ENCODE measurements at regions not wholly inside any gene's neighbourhood (a gene's known extent, or its start where the extent isn't known, plus 50 kb on each side); places are given as distances from the start of the nearest gene placed in this dataset.

- no peak overlapping the region for H3K4me3 Mint-ChIP-seq
- peaks cover 11% of the 10 kb centered on the region for H3K27me3 Mint-ChIP-seq
- H3K9me3 Mint-ChIP-seq: no peaks in the 10 kb centered on the region
- H3K27ac Mint-ChIP-seq: no peak overlapping the region
- intact Hi-C loops (cut with micrococcal nuclease): no loop called here
- H3K36me3 Mint-ChIP-seq (ENCODE audit: low read depth): no peaks in the 10 kb centered on the region
- H3K4me1 Mint-ChIP-seq (ENCODE audit: low read depth): no peaks in the 10 kb centered on the region
Measured at GRCh38 chr1:30299393-30299792, 424.0 kb downstream of the MATN1 start.

- no peaks in the 10 kb centered on the region for H3K36me3 Mint-ChIP-seq (ENCODE audit: low read depth)
- intact Hi-C loops (cut with micrococcal nuclease): no loop called here
- no peaks in the 10 kb centered on the region for H3K9me3 Mint-ChIP-seq
- H3K4me3 Mint-ChIP-seq: no peak overlapping the region
- peaks cover 16% of the 10 kb centered on the region for H3K27me3 Mint-ChIP-seq
- H3K4me1 Mint-ChIP-seq (ENCODE audit: low read depth): no peaks in the 10 kb centered on the region
- H3K27ac Mint-ChIP-seq: no peak overlapping the region
Measured at GRCh38 chr1:30295674-30296073, 427.7 kb downstream of the MATN1 start.

- intact Hi-C loops (cut with micrococcal nuclease): no loop called here
- Mint-ChIP-seq H3K27me3 (peaks cover 19% of the 10 kb centered on the region), H3K27ac (no peak overlapping the region), H3K4me1 (ENCODE audit: low read depth) (no peaks in the 10 kb centered on the region), H3K9me3 (no peaks in the 10 kb centered on the region), H3K36me3 (ENCODE audit: low read depth) (no peaks in the 10 kb centered on the region), H3K4me3 (no peak overlapping the region)
Measured at GRCh38 chr1:30295266-30295665, 428.1 kb downstream of the MATN1 start.

- Mint-ChIP-seq H3K9me3 (no peaks in the 10 kb centered on the region), H3K27me3 (peaks cover 21% of the 10 kb centered on the region), H3K4me3 (no peak overlapping the region), H3K27ac (no peak overlapping the region), H3K36me3 (ENCODE audit: low read depth) (no peaks in the 10 kb centered on the region), H3K4me1 (ENCODE audit: low read depth) (no peaks in the 10 kb centered on the region)
- intact Hi-C loops (cut with micrococcal nuclease): no loop called here
Measured at GRCh38 chr1:30294508-30294907, 428.9 kb downstream of the MATN1 start.

- Mint-ChIP-seq H3K27me3 (peaks cover 14% of the 10 kb centered on the region), H3K36me3 (ENCODE audit: low read depth) (no peaks in the 10 kb centered on the region), H3K27ac (no peak overlapping the region), H3K4me3 (no peak overlapping the region), H3K9me3 (no peaks in the 10 kb centered on the region), H3K4me1 (ENCODE audit: low read depth) (no peaks in the 10 kb centered on the region)
- intact Hi-C loops (cut with micrococcal nuclease): no loop called here
Measured at GRCh38 chr1:30292451-30292850, 430.9 kb downstream of the MATN1 start.

- Mint-ChIP-seq H3K27me3 (peaks cover 14% of the 10 kb centered on the region), H3K27ac (no peak overlapping the region), H3K4me3 (no peak overlapping the region), H3K4me1 (ENCODE audit: low read depth) (no peaks in the 10 kb centered on the region), H3K36me3 (ENCODE audit: low read depth) (no peaks in the 10 kb centered on the region), H3K9me3 (no peaks in the 10 kb centered on the region)
- intact Hi-C loops (cut with micrococcal nuclease): no loop called here
Measured at GRCh38 chr1:30291526-30291925, 431.9 kb downstream of the MATN1 start.

- H3K27me3 Mint-ChIP-seq: peaks cover 14% of the 10 kb centered on the region
- no peaks in the 10 kb centered on the region for H3K36me3 Mint-ChIP-seq (ENCODE audit: low read depth)
- no peaks in the 10 kb centered on the region for H3K9me3 Mint-ChIP-seq
- no peak overlapping the region for H3K27ac Mint-ChIP-seq
- intact Hi-C loops (cut with micrococcal nuclease): no loop called here
- H3K4me1 Mint-ChIP-seq (ENCODE audit: low read depth): no peaks in the 10 kb centered on the region
- no peak overlapping the region for H3K4me3 Mint-ChIP-seq
Measured at GRCh38 chr1:30290581-30290980, 432.8 kb downstream of the MATN1 start.

GRCh38 chr1:30287976-30288375 lies 435.4 kb downstream of the MATN1 start:
- no peak overlapping the region for H3K4me3 Mint-ChIP-seq
- H3K4me1 Mint-ChIP-seq (ENCODE audit: low read depth): no peaks in the 10 kb centered on the region
- no peaks in the 10 kb centered on the region for H3K9me3 Mint-ChIP-seq
- no peak overlapping the region for H3K27ac Mint-ChIP-seq
- H3K36me3 Mint-ChIP-seq (ENCODE audit: low read depth): no peaks in the 10 kb centered on the region
- intact Hi-C loops (cut with micrococcal nuclease): no loop called here
- H3K27me3 Mint-ChIP-seq: peaks cover 12% of the 10 kb centered on the region

- Mint-ChIP-seq H3K27me3 (peaks cover 12% of the 10 kb centered on the region), H3K4me3 (no peak overlapping the region), H3K27ac (no peak overlapping the region)
Measured at GRCh38 chr1:30286988-30287839, 436.2 kb downstream of the MATN1 start.

GRCh38 chr1:30286241-30286987 lies 437.0 kb downstream of the MATN1 start:
- H3K9me3 Mint-ChIP-seq: no peaks in the 10 kb centered on the region
- intact Hi-C loops (cut with micrococcal nuclease): no loop called here

More at GRCh38 chr1:30286988-30287839, 436.2 kb downstream of the MATN1 start:
- Mint-ChIP-seq H3K36me3 (ENCODE audit: low read depth) (no peaks in the 10 kb centered on the region), H3K4me1 (ENCODE audit: low read depth) (no peaks in the 10 kb centered on the region), H3K9me3 (no peaks in the 10 kb centered on the region)
- intact Hi-C loops (cut with micrococcal nuclease): no loop called here

GRCh38 chr1:30285501-30285932 lies 437.9 kb downstream of the MATN1 start:
- Mint-ChIP-seq H3K4me1 (ENCODE audit: low read depth) (no peaks in the 10 kb centered on the region), H3K9me3 (no peaks in the 10 kb centered on the region), H3K36me3 (ENCODE audit: low read depth) (no peaks in the 10 kb centered on the region), H3K27me3 (peaks cover 4% of the 10 kb centered on the region), H3K4me3 (no peak overlapping the region), H3K27ac (no peak overlapping the region)
- intact Hi-C loops (cut with micrococcal nuclease): no loop called here

More at GRCh38 chr1:30286241-30286987, 437.0 kb downstream of the MATN1 start:
- Mint-ChIP-seq H3K27ac (no peak overlapping the region), H3K27me3 (peaks cover 9% of the 10 kb centered on the region), H3K36me3 (ENCODE audit: low read depth) (no peaks in the 10 kb centered on the region), H3K4me1 (ENCODE audit: low read depth) (no peaks in the 10 kb centered on the region), H3K4me3 (no peak overlapping the region)

GRCh38 chr1:30284728-30285475 lies 438.5 kb downstream of the MATN1 start:
- Mint-ChIP-seq H3K27ac (no peak overlapping the region), H3K9me3 (no peaks in the 10 kb centered on the region), H3K4me1 (ENCODE audit: low read depth) (no peaks in the 10 kb centered on the region), H3K36me3 (ENCODE audit: low read depth) (no peaks in the 10 kb centered on the region), H3K4me3 (no peak overlapping the region), H3K27me3 (peaks cover 4% of the 10 kb centered on the region)
- intact Hi-C loops (cut with micrococcal nuclease): no loop called here

GRCh38 chr1:30284226-30284625 lies 439.2 kb downstream of the MATN1 start:
- Mint-ChIP-seq H3K27ac (no peak overlapping the region), H3K36me3 (ENCODE audit: low read depth) (no peaks in the 10 kb centered on the region), H3K27me3 (peaks cover 8% of the 10 kb centered on the region), H3K4me1 (ENCODE audit: low read depth) (no peaks in the 10 kb centered on the region), H3K9me3 (no peaks in the 10 kb centered on the region), H3K4me3 (no peak overlapping the region)
- intact Hi-C loops (cut with micrococcal nuclease): no loop called here

Data from dendritic cell treated with granulocyte-macrophage colony-stimulating factor and Interleukin-4, amounts not matched to agents 40 ng/mL and 50 ng/mL, for 4 days (primary cell).